GM12891 (cell line): ENCODE measurements at regions not wholly inside any gene's neighbourhood (a gene's known extent, or its start where the extent isn't known, plus 50 kb on each side); places are given as distances from the start of the nearest gene placed in this dataset.

Experiments
- PAX5 ChIP-seq: IDR thresholded peaks from 2 replicates; pipeline ENCODE4 v1.6.1; 2011; ENCODE audit warnings: low read length, moderate library complexity, mild to moderate bottlenecking; ENCODE audit not compliant: insufficient read depth, severe bottlenecking
- POLR2A ChIP-seq: IDR thresholded peaks from 2 replicates; pipeline ENCODE4 v1.6.1; 2011; ENCODE audit warnings: low read depth, low read length, control low read depth
- POLR2AphosphoS5 ChIP-seq: IDR thresholded peaks from 2 replicates; pipeline ENCODE4 v1.6.1; 2011; ENCODE audit warnings: low read depth, low read length, control low read depth
- POU2F2 ChIP-seq: IDR thresholded peaks from 2 replicates; pipeline ENCODE4 v1.6.1; 2011; ENCODE audit warnings: low read depth, mild to moderate bottlenecking, control low read depth, low read length, moderate library complexity
- SPI1 ChIP-seq: IDR thresholded peaks from 2 replicates; pipeline ENCODE4 v1.6.1; 2011; ENCODE audit warnings: low read depth, low read length, control low read depth
- TAF1 ChIP-seq: IDR thresholded peaks from 2 replicates; pipeline ENCODE4 v1.6.1; 2011; ENCODE audit warnings: low read depth, low read length, control low read depth

DNA sequence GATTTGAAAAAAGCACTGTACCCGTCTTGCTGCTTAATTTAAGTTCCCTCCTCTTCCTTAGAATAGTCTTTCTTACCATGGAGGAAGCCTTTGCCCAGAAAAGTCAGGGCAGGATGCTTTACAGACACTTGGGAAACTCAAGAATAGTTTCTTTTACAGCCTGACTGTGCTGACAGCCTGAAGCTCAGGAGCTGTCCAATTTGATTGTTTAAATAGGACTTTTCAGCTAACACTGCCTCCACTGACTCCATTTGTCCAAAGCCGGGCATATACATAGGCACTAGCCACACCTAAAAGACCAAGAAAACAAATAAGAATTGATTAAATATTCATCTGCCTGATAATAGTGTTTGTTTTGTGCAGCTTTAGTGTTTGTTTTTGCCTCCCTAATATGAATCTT, 110.9 kb upstream of the L3MBTL4 start:
- no peak for TF ChIP-seq POLR2AphosphoS5
- no peak for TF ChIP-seq POLR2A
- TF ChIP-seq TAF1, result no peak
- no peak for TF ChIP-seq SPI1
- no peak for TF ChIP-seq POU2F2
- TF ChIP-seq PAX5, result no peak
